Activated CD4-positive, alpha-beta T cell treated with anti-CD3 and anti-CD28 coated beads for 48 hours (primary cell): ENCODE measurements at regions not wholly inside any gene's neighbourhood (a gene's known extent, or its start where the extent isn't known, plus 50 kb on each side); places are given as distances from the start of the nearest gene placed in this dataset.
"Not testable (repeated sequence)": the region's sequence is repeated elsewhere in the genome, so short reads cannot be mapped to it uniquely, and the experiment has no call there.

Experiments used
- DNase-seq: peaks from one replicate; pipeline ENCODE4 v3.0.0-alpha.2; 2020

DNA sequence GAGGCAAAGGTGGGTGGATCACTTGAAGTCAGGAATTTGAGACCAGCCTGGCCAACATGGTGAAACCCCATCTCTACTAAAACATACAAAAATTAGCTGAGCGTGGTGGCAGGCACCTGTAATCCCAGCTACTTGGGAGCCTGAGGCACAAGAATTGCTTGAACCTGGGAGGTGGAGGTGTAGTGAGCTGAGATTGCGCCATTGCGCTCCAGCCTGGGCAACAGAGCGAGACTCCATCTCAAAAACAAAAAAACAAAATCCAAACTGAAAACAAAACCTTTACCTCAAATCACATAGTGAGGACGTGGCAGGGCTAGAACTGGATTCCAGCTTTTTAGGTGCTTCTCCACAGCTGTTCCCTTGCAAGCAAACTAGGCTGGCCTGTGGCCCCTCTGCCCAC lies 58.5 kb upstream of the EDAR start:
- DNase-seq: not testable (repeated sequence)

DNA sequence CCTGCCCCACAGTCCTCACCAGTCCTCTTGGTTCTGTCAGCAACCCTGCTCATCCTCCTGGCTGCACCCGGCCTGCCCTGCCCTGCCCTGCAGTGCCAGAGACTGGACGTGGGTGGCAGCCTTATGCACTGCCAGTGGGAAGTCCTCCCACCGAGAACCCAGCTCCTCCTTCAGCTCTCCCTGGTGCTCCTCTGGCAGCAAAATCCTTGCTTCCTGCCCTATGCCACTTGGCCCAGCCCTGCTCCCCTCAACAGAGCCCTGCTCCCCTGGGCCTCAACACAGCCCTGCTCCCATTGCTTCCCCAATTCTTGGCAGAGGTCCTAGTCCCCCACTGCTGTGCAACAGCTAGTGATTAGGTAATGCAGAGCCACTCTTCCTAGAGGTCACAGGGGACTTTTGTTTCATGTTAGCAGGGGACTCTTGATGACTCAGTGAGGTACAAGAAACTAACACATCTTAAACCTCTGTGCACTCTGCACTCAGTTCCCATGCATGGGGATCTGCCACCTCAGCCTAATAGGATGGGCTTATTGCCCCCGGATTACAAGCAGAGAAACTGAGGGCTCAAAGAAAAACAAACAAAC lies 58.0 kb upstream of the EDAR start:
- no peak for DNase-seq

DNA sequence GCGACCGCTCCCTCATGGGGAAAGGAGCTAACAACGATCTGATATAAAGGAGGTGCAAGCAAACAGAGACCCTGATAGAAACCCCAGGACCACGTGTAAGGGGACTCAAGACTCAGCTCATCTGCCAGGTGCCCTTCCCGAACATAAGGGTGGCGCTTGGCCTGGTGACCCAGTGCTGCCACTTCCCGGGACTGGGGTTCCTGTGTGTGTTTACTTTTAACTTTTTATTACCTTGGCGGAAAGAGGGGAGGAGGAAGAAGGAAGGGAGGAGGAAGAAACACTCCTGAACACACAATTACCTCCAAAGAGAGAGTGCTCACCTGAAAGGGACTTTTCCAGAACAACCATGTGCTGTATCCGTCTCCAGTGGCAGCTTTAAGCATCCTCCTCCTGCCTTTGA lies 56.5 kb upstream of the EDAR start:
- DNase-seq: no peak

DNA sequence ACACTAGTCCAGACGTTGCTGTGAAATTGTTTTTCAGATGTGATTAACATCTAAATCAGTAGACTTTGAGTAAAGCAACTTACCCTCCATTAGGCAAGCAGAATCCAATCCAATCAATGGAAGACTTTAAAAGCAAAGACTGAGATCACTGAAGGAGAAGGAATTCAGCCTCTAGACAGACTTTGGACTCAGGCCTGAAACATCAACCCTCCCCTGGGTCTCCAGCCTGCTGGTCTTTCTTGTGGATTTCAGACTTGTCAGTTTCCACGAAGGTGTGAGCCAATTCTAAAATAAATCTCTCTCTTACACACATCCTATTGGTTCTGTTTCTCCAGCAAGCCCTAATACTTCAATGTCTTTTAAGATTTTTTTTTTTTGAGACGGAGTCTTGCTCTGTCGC lies 50.0 kb upstream of the EDAR start:
- no peak for DNase-seq
